ENCODE measurements at regions not wholly inside any gene's neighbourhood (a gene's known extent, or its start where the extent isn't known, plus 50 kb on each side); places are given as distances from the start of the nearest gene placed in this dataset.
"Not testable (repeated sequence)": the region's sequence is repeated elsewhere in the genome, so short reads cannot be mapped to it uniquely, and the experiment has no call there.

GRCh38 chr20:25953876-25954275 is 257.2 kb upstream of the ZNF337 start:
- H3K27me3 ChIP-seq (replicated peaks; ENCODE audit: insufficient read depth, low read depth, low read length, poor library complexity); H3K36me3 ChIP-seq (ENCODE audit: insufficient read depth, low read length, poor library complexity, severe bottlenecking); H3K4me3 ChIP-seq (ENCODE audit: low read depth, low read length, poor library complexity, severe bottlenecking); POLR2A ChIA-PET (ENCODE audit: low non-redundant PET); DNase-seq (ENCODE audit: low spot score); CTCF ChIA-PET; H3K4me1 ChIP-seq (ENCODE audit: insufficient read depth, low read length, poor library complexity, severe bottlenecking); H3K9me3 ChIP-seq (ENCODE audit: low read depth, low read length, poor library complexity, severe bottlenecking); BruUV-seq (replicated peaks); H3K27ac ChIP-seq (ENCODE audit: low read depth, low read length, poor library complexity, severe bottlenecking); intact Hi-C loops (cut with micrococcal nuclease; ENCODE audit: unreplicated experiment): not testable (repeated sequence)

DNA sequence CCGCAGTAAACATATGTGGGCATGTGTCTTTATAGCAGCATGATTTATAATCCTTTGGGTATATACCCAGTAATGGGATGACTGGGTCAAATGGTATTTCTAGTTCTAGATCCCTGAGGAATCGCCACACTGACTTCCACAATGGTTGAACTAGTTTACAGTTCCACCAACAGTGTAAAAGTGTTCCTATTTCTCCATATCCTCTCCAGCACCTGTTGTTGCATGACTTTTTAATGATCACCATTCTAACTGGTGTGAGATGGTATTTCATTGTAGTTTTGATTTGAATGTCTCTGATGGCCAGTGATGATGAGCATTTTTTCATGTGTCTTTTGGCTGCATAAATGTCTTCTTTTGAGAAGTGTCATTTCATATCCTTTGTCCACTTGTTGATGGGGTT is 238.6 kb upstream of the ZNF337 start:
- CTCF ChIA-PET; H3K4me3 ChIP-seq (ENCODE audit: low read depth, low read length, poor library complexity, severe bottlenecking); BruUV-seq (replicated peaks); H3K4me1 ChIP-seq (ENCODE audit: insufficient read depth, low read length, poor library complexity, severe bottlenecking); intact Hi-C loops (cut with micrococcal nuclease; ENCODE audit: unreplicated experiment); DNase-seq (ENCODE audit: low spot score); POLR2A ChIA-PET (ENCODE audit: low non-redundant PET); H3K36me3 ChIP-seq (ENCODE audit: insufficient read depth, low read length, poor library complexity, severe bottlenecking); H3K9me3 ChIP-seq (ENCODE audit: low read depth, low read length, poor library complexity, severe bottlenecking); H3K27ac ChIP-seq (ENCODE audit: low read depth, low read length, poor library complexity, severe bottlenecking): not testable (repeated sequence)
- H3K27me3 ChIP-seq (replicated peaks; ENCODE audit: insufficient read depth, low read depth, low read length, poor library complexity): peaks cover 22% of the 10 kb centered on the region

DNA sequence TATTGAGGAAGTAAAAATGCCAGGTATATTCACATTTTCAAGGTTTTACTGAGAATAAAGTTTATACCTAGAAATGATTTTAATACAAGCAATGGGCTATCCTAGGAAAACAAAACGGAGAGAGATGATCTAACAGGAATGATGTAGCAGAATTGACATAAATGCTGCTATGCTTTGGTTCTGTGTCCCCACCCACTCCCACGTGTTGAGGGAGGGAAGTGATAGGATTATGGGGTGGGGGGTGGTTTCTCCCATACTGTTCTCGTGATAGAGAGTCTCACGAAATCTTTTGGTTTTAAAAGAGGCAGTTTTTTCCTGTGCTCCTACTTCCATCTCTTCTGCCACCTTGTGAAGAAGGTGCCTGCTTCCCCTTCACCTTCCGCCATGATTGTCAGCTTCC is 236.2 kb upstream of the ZNF337 start:
- H3K36me3 ChIP-seq (ENCODE audit: insufficient read depth, low read length, poor library complexity, severe bottlenecking); intact Hi-C loops (cut with micrococcal nuclease; ENCODE audit: unreplicated experiment); H3K9me3 ChIP-seq (ENCODE audit: low read depth, low read length, poor library complexity, severe bottlenecking); CTCF ChIA-PET; H3K4me1 ChIP-seq (ENCODE audit: insufficient read depth, low read length, poor library complexity, severe bottlenecking); H3K27ac ChIP-seq (ENCODE audit: low read depth, low read length, poor library complexity, severe bottlenecking); H3K27me3 ChIP-seq (replicated peaks; ENCODE audit: insufficient read depth, low read depth, low read length, poor library complexity); H3K4me3 ChIP-seq (ENCODE audit: low read depth, low read length, poor library complexity, severe bottlenecking); DNase-seq (ENCODE audit: low spot score); BruUV-seq (replicated peaks); POLR2A ChIA-PET (ENCODE audit: low non-redundant PET): not testable (repeated sequence)

DNA sequence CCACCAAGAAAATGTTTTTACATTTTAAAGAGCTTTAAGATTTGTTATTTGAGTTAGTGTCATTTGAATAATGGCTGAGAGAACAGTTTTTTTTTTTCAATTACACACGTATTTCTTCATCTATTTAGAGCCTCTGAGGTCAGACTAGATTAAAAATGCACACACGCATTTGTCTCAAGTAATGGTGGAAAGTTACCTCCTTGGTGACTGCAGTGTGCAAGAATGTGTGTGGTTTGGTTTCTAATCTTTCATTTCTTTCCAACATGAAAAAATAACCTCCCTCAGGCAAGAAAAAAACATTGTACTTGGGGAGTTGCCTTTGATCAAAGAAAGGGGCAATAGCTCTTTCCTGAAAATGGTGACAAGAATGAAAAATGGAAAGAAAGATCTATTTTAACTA is 235.5 kb upstream of the ZNF337 start:
- H3K27ac ChIP-seq (ENCODE audit: low read depth, low read length, poor library complexity, severe bottlenecking); H3K27me3 ChIP-seq (replicated peaks; ENCODE audit: insufficient read depth, low read depth, low read length, poor library complexity); BruUV-seq (replicated peaks); H3K4me3 ChIP-seq (ENCODE audit: low read depth, low read length, poor library complexity, severe bottlenecking); POLR2A ChIA-PET (ENCODE audit: low non-redundant PET); H3K36me3 ChIP-seq (ENCODE audit: insufficient read depth, low read length, poor library complexity, severe bottlenecking); H3K4me1 ChIP-seq (ENCODE audit: insufficient read depth, low read length, poor library complexity, severe bottlenecking); H3K9me3 ChIP-seq (ENCODE audit: low read depth, low read length, poor library complexity, severe bottlenecking); intact Hi-C loops (cut with micrococcal nuclease; ENCODE audit: unreplicated experiment); CTCF ChIA-PET; DNase-seq (ENCODE audit: low spot score): not testable (repeated sequence)

DNA sequence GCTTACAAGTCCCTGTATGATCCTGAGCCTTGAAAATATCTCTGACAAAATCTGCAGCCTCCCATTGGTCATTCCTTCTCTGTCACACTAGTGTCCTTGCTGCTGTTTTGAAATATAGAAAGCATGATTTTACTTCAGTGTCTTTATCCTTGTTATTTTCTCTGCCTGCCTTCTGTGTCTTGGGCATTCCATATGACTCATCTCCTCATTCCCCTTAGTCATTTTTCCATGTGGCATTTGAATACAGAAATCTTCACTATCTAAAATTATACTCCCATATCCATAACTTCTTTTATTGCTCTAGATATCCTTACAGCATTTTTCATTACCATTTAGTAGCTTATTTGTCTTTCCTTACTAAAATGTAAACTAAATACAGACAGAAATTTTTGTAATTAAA is 205.7 kb upstream of the ZNF337 start:
- POLR2A ChIA-PET (ENCODE audit: low non-redundant PET); H3K27me3 ChIP-seq (replicated peaks; ENCODE audit: insufficient read depth, low read depth, low read length, poor library complexity); H3K4me3 ChIP-seq (ENCODE audit: low read depth, low read length, poor library complexity, severe bottlenecking); DNase-seq (ENCODE audit: low spot score); H3K4me1 ChIP-seq (ENCODE audit: insufficient read depth, low read length, poor library complexity, severe bottlenecking); CTCF ChIA-PET; H3K36me3 ChIP-seq (ENCODE audit: insufficient read depth, low read length, poor library complexity, severe bottlenecking); H3K9me3 ChIP-seq (ENCODE audit: low read depth, low read length, poor library complexity, severe bottlenecking); BruUV-seq (replicated peaks); H3K27ac ChIP-seq (ENCODE audit: low read depth, low read length, poor library complexity, severe bottlenecking); intact Hi-C loops (cut with micrococcal nuclease; ENCODE audit: unreplicated experiment): not testable (repeated sequence)

- CTCF ChIA-PET; H3K27ac ChIP-seq (ENCODE audit: low read depth, low read length, poor library complexity, severe bottlenecking); POLR2A ChIA-PET (ENCODE audit: low non-redundant PET); H3K4me1 ChIP-seq (ENCODE audit: insufficient read depth, low read length, poor library complexity, severe bottlenecking); H3K36me3 ChIP-seq (ENCODE audit: insufficient read depth, low read length, poor library complexity, severe bottlenecking); DNase-seq (ENCODE audit: low spot score); H3K4me3 ChIP-seq (ENCODE audit: low read depth, low read length, poor library complexity, severe bottlenecking); intact Hi-C loops (cut with micrococcal nuclease; ENCODE audit: unreplicated experiment); H3K27me3 ChIP-seq (replicated peaks; ENCODE audit: insufficient read depth, low read depth, low read length, poor library complexity); BruUV-seq (replicated peaks); H3K9me3 ChIP-seq (ENCODE audit: low read depth, low read length, poor library complexity, severe bottlenecking): not testable (repeated sequence)
These were observed 202.0 kb upstream of the ZNF337 start for GRCh38 chr20:25898663-25899062.

DNA sequence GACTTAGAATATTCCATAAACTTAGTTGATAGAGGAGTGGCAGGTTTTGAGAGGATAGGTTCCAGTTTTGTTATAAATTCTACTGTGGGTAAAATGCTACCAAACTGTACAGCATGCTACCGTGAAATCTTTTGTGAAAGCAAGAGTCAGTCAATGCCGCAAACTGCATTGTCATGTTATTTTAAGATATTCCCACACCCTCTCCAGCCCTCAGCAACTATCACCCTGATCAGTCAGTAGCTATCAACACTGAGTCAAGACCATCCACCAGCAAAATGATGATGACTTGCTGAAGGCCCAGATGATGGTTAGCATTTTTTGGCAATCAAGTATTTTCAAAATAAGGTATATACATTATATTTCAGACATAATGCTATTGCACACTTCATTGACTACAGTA is 182.4 kb upstream of the ZNF337 start:
- POLR2A ChIA-PET (ENCODE audit: low non-redundant PET): not testable (repeated sequence)

DNA sequence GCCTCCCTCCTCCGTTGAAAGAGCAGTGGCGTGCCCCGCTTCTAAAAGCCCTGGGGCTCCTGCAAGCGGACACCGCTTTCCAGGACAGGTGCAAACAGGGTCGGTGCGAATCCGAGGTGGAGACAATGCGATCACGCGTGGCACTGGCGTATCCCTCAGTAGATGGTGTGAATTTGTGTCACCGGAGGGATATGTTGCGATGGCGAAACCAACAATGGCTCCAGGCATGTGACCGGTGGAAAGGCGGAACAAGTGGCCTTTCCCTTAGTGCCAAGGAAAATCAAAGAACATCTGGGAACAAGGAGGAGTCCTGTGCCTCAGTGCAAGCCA is 172.0 kb upstream of the ZNF337 start:
- H3K9me3 ChIP-seq (ENCODE audit: low read depth, low read length, poor library complexity, severe bottlenecking); DNase-seq (ENCODE audit: low spot score); BruUV-seq (replicated peaks); CTCF ChIA-PET; H3K4me3 ChIP-seq (ENCODE audit: low read depth, low read length, poor library complexity, severe bottlenecking); H3K4me1 ChIP-seq (ENCODE audit: insufficient read depth, low read length, poor library complexity, severe bottlenecking); intact Hi-C loops (cut with micrococcal nuclease; ENCODE audit: unreplicated experiment); H3K27ac ChIP-seq (ENCODE audit: low read depth, low read length, poor library complexity, severe bottlenecking); POLR2A ChIA-PET (ENCODE audit: low non-redundant PET); H3K36me3 ChIP-seq (ENCODE audit: insufficient read depth, low read length, poor library complexity, severe bottlenecking): not testable (repeated sequence)
- peaks cover 31% of the 10 kb centered on the region for H3K27me3 ChIP-seq (replicated peaks; ENCODE audit: insufficient read depth, low read depth, low read length, poor library complexity)

More for the DNA sequence above, 182.4 kb upstream of the ZNF337 start:
- DNase-seq (ENCODE audit: low spot score); H3K9me3 ChIP-seq (ENCODE audit: low read depth, low read length, poor library complexity, severe bottlenecking); H3K36me3 ChIP-seq (ENCODE audit: insufficient read depth, low read length, poor library complexity, severe bottlenecking); intact Hi-C loops (cut with micrococcal nuclease; ENCODE audit: unreplicated experiment); CTCF ChIA-PET; H3K4me3 ChIP-seq (ENCODE audit: low read depth, low read length, poor library complexity, severe bottlenecking); H3K27ac ChIP-seq (ENCODE audit: low read depth, low read length, poor library complexity, severe bottlenecking); BruUV-seq (replicated peaks); H3K4me1 ChIP-seq (ENCODE audit: insufficient read depth, low read length, poor library complexity, severe bottlenecking); H3K27me3 ChIP-seq (replicated peaks; ENCODE audit: insufficient read depth, low read depth, low read length, poor library complexity): not testable (repeated sequence)
